H4 (cell line): ENCODE measurements at regions not wholly inside any gene's neighbourhood (a gene's known extent, or its start where the extent isn't known, plus 50 kb on each side); places are given as distances from the start of the nearest gene placed in this dataset.
A peak's percentile ranks its signal among the peaks of the same experiment; 100 is the strongest.

ENCODE experiments used
- DNase-seq: peaks from one replicate; pipeline ENCODE4 v3.0.0-alpha.2; 2015; ENCODE audit warnings: low spot score

GRCh38 chr18:56173542-56174220 lies 464.7 kb downstream of the TXNL1 start:
- no peak for DNase-seq

GRCh38 chr18:56172527-56172926 lies 465.9 kb downstream of the TXNL1 start:
- DNase-seq, result no peak

GRCh38 chr18:56171848-56172247 lies 466.5 kb downstream of the TXNL1 start:
- DNase-seq, result no peak

GRCh38 chr18:56168049-56168781 lies 470.2 kb downstream of the TXNL1 start:
- peak; percentile 16 for DNase-seq

- no peak for DNase-seq
These were observed 471.0 kb downstream of the TXNL1 start for GRCh38 chr18:56167366-56167765.

- DNase-seq, result no peak
These were observed 471.5 kb downstream of the TXNL1 start for GRCh38 chr18:56166914-56167313.

- no peak for DNase-seq
These were observed 472.6 kb downstream of the TXNL1 start for GRCh38 chr18:56165601-56166355.

- DNase-seq, result no peak
These were observed 475.8 kb downstream of the TXNL1 start for GRCh38 chr18:56162311-56163265.

- DNase-seq, result no peak
These were observed 476.7 kb downstream of the TXNL1 start for GRCh38 chr18:56161566-56162260.

GRCh38 chr18:56158676-56159075 lies 479.7 kb downstream of the TXNL1 start:
- no peak for DNase-seq

GRCh38 chr18:56157541-56157940 lies 480.9 kb downstream of the TXNL1 start:
- DNase-seq, result no peak

- no peak for DNase-seq
These were observed 485.7 kb downstream of the TXNL1 start for GRCh38 chr18:56152551-56153310.

GRCh38 chr18:56148373-56148772 lies 490.0 kb downstream of the TXNL1 start:
- peak; percentile 17 for DNase-seq

GRCh38 chr18:56146565-56146964 lies 491.8 kb downstream of the TXNL1 start:
- DNase-seq, result no peak

GRCh38 chr18:56142001-56142400 lies 496.4 kb downstream of the TXNL1 start:
- no peak for DNase-seq

GRCh38 chr18:56139792-56140254 lies 498.6 kb downstream of the TXNL1 start:
- DNase-seq, result no peak

- DNase-seq, result no peak
These were observed 499.0 kb downstream of the TXNL1 start for GRCh38 chr18:56139372-56139771.

GRCh38 chr18:56136105-56136504 lies 502.3 kb downstream of the TXNL1 start:
- DNase-seq, result no peak

- DNase-seq, result no peak
These were observed 507.9 kb downstream of the TXNL1 start for GRCh38 chr18:56130481-56130880.

GRCh38 chr18:56128153-56128791 lies 510.1 kb downstream of the TXNL1 start:
- DNase-seq, result no peak
